Heart right ventricle (tissue), 16 donors: ENCODE measurements at regions not wholly inside any gene's neighbourhood (a gene's known extent, or its start where the extent isn't known, plus 50 kb on each side); places are given as distances from the start of the nearest gene placed in this dataset.

Source experiments
- ATAC-seq, 8 donors: fragments of 200-7000 bp; cut with Tn5 transposase; one replicate each; pipeline ENCODE4 v1.9.1; 2020; ENCODE audit warnings: mild to moderate bottlenecking in 8 of 8, moderate library complexity in 8 of 8, moderate number of reproducible peaks in 1 of 8
- DNase-seq, 2 donors: peaks; one replicate each; pipeline ENCODE4 v3.0.0-alpha.2; 2020
- H3K27ac ChIP-seq, 10 donors: fragments of 200-600 bp; sonication (generic) in 2 of 10; one replicate each; pipeline versions ENCODE4 v1.5.0 to v1.8.0; 2020 to 2022; ENCODE audit warnings: mild to moderate bottlenecking in 3 of 10
- H3K27me3 ChIP-seq, 7 donors: fragments of 200-600 bp; one replicate each; pipeline ENCODE4 v1.8.0; 2021 to 2022; ENCODE audit warnings: mild to moderate bottlenecking in 2 of 7
- H3K36me3 ChIP-seq, 9 donors: fragments of 200-600 bp; sonication (generic) in 1 of 9; one replicate each; pipeline versions ENCODE4 v1.5.0 to v1.8.0; 2020 to 2022; ENCODE audit warnings: mild to moderate bottlenecking in 2 of 9
- H3K4me1 ChIP-seq, 9 donors: fragments of 200-600 bp; sonication (generic) in 1 of 9; one replicate each; pipeline versions ENCODE4 v1.5.0 to v1.8.0; 2020 to 2022; ENCODE audit warnings: mild to moderate bottlenecking in 4 of 9
- H3K4me3 ChIP-seq, 10 donors: fragments of 200-600 bp; sonication (generic) in 2 of 10; one replicate each; pipeline versions ENCODE4 v1.5.0 to v1.8.0; 2020 to 2022; ENCODE audit warnings: mild to moderate bottlenecking in 7 of 10, moderate library complexity in 2 of 10
- H3K9me3 ChIP-seq, 11 donors: fragments of 200-600 bp in 10 of 11; sonication (generic) in 2 of 11; one replicate each; pipeline versions ENCODE4 v1.5.0 to v1.8.0; 2013 to 2022; ENCODE audit warnings: mild to moderate bottlenecking in 2 of 11, control low read depth in 1 of 11, moderate library complexity in 1 of 11
- CTCF ChIP-seq, 9 donors: fragments of 200-600 bp; sonication (generic) in 2 of 9; IDR thresholded peaks; one replicate each; pipeline versions ENCODE4 v1.5.0 to v1.8.0; 2021 to 2022; ENCODE audit warnings: antibody characterized with exemption in 9 of 9, mild to moderate bottlenecking in 5 of 9, moderate library complexity in 1 of 9
- WGBS, 2 donors: extraction: QIAGEN DNeasy Blood & Tissue Kit; methylation state at CpG; one replicate each; pipeline ENCODE4 v1.1.7; 2013; ENCODE audit warnings: inconsistent platforms in 1 of 2; 5-methylcytosine and 5-hydroxymethylcytosine counted together
- intact Hi-C, 10 donors: fragments of 100-400 bp; cut with DNase I; formaldehyde crosslinking; loops; one replicate each; pipeline versions ENCODE4 v1.11.1 to v1.14.2; 2022
- donor health status: Arrhythmogenic right ventricular cardiomyopathy.
- donor health status: ischemic (EF 13 %, LVEDD 7.1; RV severe dilation, severe dysfunction).
- donor health status: healthy with polysubstance abuse.
- donor health status: DM: no; HTN: yes; CAD: no.
- donor health status: DM: no; HTN: no; CAD: no.
- donor health status: ischemic (EF 25% LVEDD 6.9; RV normal size, moderate dysfunction).
- donor health status: ischemic (EF 25% LVEDD 5.7; RV mildly dilated, moderate dysfunction).
- donor health status: healthy.
- donor health status: DM: yes; HTN: yes; CAD: no.
- donor health status: Ischemic cardiomyopathy.
- donor health status: ischemic (EF 35%, LVEDD 5.7; RV mildly dilated, moderate dysfunction).
- donor health status: nonischemic (EF 11% LVEDD 7.7; RV severe dilation, severe dysfunction).
- donor health status: DM: yes; HTN: yes; CAD: no.
- donor health status: PGD.
- donor health status: ischemic (EF 29% LVEDD 5.4; RV normal size, mild dysfunction).
- donor health status: nonischemic (EF 23%, LVEDD 6.1; RV moderate dilation, normal function).

- no peak for TF ChIP-seq CTCF (IDR thresholded peaks at IDR 0.05)
- Histone ChIP-seq H3K4me3 (no peak overlapping the region), H3K4me1 (peaks cover 0 to 2% (median 0%) of the 10 kb centered on the region in 9 donors), H3K27me3 (no peaks in the 10 kb centered on the region), H3K27ac (no peak overlapping the region), H3K36me3 (no peaks in the 10 kb centered on the region), H3K9me3 (no peaks in the 10 kb centered on the region)
- 72 to 73% methylated on average over 5 of the region's 5 CpGs for WGBS, 2 donors
- intact Hi-C loops = no loop called here
- no peak for DNase-seq
- ATAC-seq = no peak
These were observed 617.2 kb upstream of the NR2F2 start for GRCh38 chr15:95713324-95713723.

DNA sequence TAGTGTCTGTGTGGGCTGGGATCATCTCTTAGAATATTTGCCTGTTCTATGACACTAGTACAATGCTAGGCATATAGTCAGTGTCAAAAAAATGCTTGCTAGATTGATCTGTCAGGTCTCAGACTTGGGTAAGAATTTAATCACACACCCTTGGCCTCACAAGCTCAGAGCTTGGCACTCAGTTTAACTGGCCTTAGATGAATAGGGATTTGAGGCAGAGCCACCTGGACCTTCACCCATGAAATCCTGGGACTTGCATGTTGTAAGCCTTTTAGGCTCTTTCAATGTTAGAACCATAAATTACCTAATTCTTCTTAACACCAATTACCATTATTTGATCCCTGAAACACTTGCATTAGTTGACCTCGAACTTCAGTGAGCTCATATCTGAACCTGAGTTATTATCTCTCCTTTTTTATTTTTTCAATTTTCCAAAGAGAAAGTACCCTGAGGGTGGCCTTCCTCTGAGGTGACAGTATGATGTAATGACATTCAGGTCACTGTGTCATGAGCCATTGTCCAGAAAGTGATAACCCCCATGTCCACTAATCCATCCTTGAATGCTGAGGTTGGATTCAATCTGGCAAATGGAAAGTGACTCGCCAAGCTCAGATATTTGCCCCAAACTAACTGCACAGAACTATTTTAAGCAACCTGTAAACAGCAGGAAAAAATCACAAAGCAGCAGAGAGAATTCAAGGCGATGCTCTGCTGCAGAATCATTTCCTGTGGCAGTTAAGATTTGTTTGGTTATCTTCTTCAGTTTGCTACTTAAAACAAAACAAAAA, 615.2 kb upstream of the NR2F2 start:
- Histone ChIP-seq H3K4me3 (no peak overlapping the region), H3K36me3 (no peaks in the 10 kb centered on the region), H3K27ac (no peak overlapping the region), H3K27me3 (no peaks in the 10 kb centered on the region), H3K9me3 (no peaks in the 10 kb centered on the region), H3K4me1 (peaks cover 0 to 8% (median 0%) of the 10 kb centered on the region in 9 donors)
- 60 to 67% methylated on average over 3 of the region's 3 CpGs for WGBS, 2 donors
- intact Hi-C loops = no loop called here
- DNase-seq = no peak
- ATAC-seq = no peak
- TF ChIP-seq CTCF (IDR thresholded peaks at IDR 0.05) = no peak

GRCh38 chr15:95715906-95716656, 614.4 kb upstream of the NR2F2 start:
- ATAC-seq (no peak), DNase-seq (no peak)
- intact Hi-C loops = no loop called here
- no peak for TF ChIP-seq CTCF (IDR thresholded peaks at IDR 0.05)
- no peak overlapping the region for H3K27ac ChIP-seq
- peaks cover 0 to 8% (median 0%) of the 10 kb centered on the region in 9 donors for H3K4me1 ChIP-seq
- WGBS, 2 donors = 91 to 94% methylated on average over 6 of the region's 6 CpGs
- H3K9me3 ChIP-seq = no peaks in the 10 kb centered on the region
- no peaks in the 10 kb centered on the region for H3K36me3 ChIP-seq
- H3K27me3 ChIP-seq = no peaks in the 10 kb centered on the region
- H3K4me3 ChIP-seq = no peak overlapping the region

DNA sequence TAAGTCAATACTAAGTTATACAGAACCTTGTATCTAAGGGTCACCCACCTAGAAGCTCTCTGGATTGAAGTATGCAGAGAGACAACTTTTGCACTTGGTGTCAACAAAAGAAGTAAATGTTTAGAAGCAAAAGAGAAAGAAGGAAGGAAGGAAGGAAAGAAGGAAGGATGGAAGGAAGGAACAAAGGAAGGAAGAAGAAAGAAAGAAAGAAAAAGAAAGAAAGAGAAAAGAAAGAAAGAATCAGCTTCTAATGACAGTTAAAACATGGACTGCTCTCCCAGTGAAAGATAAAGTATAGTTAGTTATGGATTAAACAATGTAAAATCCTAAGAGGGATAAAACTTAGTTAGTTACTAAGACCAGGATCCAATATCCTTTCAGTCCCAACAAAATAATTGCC, 613.8 kb upstream of the NR2F2 start:
- ATAC-seq = no peak
- H3K36me3 ChIP-seq = no peaks in the 10 kb centered on the region
- no peak overlapping the region for H3K4me3 ChIP-seq
- intact Hi-C loops = no loop called here
- no peak overlapping the region for H3K27ac ChIP-seq
- TF ChIP-seq CTCF (IDR thresholded peaks at IDR 0.05) = no peak
- H3K27me3 ChIP-seq = no peaks in the 10 kb centered on the region
- no peaks in the 10 kb centered on the region for H3K9me3 ChIP-seq
- no peak for DNase-seq
- peaks cover 0 to 8% (median 0%) of the 10 kb centered on the region in 9 donors for H3K4me1 ChIP-seq
